OCI-M2 (cell line): ENCODE measurements at regions not wholly inside any gene's neighbourhood (a gene's known extent, or its start where the extent isn't known, plus 50 kb on each side); places are given as distances from the start of the nearest gene placed in this dataset.
"Not testable (repeated sequence)": the region's sequence is repeated elsewhere in the genome, so short reads cannot be mapped to it uniquely, and the experiment has no call there.

Source experiments
- DNase-seq: peaks from one replicate; lab custom pipeline; 2025; ENCODE audit not compliant: unreplicated experiment; lab: John Stamatoyannopoulos, UW

DNA sequence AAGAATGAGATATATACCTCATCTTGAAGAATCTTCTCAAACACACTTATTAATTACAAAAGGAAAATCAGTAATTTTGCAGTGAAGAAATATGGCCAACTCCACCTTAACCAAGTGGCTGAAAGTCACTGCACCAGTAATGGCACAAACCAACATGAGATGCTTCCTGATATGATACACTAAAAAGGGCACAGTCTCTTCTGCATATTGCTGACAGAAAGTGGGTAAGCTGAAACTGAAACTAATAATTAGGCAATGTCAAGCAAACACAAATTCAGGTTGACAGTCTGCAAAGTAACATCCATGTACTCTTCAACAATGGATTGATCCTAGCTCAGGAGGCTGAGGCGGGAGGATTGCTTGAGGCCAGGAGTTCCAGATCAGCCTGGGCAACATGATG is 56.1 kb downstream of the ZNF22 start:
- not testable (repeated sequence) for DNase-seq

DNA sequence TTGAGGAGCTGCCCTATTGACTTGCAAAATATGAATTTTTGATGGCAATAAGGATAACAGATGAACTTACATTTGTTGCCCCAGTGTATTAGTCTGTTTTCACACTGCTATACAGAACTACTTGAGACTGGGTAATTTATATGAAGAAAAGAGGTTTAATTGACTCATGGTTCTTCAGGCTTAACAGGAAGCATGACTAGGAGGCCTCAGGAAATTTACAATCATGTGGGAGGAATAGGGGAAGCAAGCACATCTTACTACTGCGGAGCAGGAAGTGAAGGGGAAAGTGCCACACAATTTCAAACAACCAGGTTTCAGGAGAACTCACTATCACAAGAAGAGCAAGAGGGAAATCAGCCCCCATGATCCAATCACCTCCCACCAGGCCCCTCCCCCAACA is 57.9 kb downstream of the ZNF22 start:
- no peak for DNase-seq

DNA sequence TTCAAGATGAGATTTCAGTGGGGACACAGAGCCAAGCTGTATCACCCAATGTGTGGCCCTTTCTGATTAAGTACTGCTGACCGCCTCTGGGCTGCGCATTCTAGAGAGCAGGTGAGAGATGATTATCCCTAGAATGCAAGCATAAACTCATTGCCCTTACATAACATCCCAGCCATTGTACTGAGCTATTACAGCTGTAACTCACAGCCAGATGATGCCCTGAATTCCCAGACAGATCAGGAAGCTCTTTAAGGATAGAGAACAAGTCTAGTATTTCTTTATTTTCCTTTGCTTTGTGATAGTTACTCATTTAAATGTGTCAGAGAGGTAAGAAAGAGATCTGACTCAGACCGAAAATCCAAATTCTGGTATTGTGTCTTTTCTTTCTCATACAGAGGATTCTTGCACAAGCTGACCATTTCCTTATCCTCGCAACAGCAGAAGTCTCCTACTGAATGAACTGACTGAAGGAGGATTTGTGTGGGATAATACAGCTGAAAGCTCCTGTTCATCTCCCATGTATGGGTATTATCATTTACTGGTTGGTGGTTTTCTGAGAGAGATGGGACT is 58.4 kb downstream of the ZNF22 start:
- no peak for DNase-seq

DNA sequence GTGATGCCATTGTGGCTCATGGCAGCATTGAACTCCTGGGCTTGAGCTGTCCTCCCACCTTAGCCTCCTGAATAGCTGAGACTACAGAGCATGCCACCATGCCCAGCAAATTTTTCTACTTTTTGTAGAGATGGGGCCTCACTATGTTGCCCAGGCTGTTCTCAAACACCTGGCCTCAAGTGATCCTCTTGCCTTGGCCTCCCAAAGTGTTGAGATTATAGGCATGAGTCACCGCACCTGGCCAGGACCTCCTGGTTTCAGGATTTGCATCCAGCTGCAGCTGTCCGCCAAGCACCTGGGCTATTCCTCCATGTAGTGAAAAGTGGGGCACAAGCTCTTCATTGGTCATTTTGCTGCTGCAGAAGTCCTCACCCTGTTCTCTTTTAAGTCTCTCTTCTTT is 58.9 kb downstream of the ZNF22 start:
- DNase-seq: no peak

DNA sequence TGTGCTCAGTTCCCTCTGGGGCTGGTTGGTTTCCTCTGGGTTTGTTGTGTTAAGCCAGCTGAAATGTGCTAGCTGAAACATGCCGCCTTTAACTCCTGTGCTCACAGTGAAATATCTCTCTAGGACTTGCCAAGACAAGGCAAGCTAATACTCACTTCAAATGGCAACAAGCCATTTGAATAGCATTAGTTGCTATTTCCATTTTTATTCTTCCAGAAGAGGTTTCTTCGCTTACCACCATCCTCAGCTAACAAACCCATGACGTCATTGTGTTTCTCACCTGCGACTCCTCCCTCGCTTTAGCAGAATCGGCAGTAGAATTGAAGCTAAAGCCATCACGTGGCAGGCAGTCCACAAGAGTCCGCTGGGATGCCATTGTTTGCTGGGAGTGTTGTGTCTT is 61.3 kb downstream of the ZNF22 start:
- DNase-seq: no peak

DNA sequence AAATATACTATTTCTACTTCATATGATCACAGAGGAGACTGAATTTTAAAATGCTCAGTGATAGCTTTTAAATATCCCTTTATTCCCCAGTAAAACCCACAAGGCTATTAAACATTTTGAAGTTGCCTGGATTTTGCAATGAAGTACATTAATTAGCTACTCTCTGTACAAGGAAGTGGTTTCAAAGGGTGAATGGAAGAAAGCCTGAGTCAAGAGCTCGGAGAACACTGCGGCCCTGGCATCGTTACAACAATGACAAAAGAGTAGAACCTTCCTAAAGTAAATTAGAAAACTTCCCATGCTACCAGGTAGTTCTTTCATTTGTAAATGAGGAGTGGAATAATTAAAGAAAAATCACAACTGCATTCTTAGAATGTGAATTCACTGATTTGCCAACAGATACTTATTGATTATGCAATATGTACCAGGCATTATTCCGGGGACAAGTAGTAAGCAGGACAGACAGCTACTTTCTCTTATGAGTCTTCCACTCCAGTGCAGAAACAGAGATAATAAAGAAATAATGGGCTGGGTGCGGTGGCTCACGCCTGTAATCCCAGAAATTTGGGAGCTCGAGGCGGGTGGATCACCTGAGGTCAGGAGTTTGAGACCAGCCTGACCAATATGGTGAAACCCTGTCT is 63.0 kb downstream of the ZNF22 start:
- DNase-seq: no peak

DNA sequence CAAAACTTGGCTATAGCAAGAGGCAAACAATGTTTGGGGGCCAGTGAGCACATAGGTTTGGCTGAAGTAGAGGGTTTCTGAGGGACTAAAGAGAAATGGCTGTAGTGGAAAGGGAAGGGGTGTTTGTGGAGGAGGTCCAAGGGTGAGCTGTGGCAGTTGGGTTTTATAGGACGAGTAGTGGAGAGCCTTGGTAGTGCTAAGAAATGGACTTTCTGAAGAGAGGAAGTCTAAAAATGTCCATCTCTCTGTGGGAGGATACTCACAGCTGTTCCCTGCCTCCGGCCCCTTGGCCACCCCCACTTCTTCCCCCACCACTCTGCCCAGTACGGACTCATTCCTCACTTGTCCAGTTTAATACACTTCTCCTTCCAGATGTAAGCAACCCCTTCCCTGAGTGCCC is 64.3 kb downstream of the ZNF22 start:
- no peak for DNase-seq

DNA sequence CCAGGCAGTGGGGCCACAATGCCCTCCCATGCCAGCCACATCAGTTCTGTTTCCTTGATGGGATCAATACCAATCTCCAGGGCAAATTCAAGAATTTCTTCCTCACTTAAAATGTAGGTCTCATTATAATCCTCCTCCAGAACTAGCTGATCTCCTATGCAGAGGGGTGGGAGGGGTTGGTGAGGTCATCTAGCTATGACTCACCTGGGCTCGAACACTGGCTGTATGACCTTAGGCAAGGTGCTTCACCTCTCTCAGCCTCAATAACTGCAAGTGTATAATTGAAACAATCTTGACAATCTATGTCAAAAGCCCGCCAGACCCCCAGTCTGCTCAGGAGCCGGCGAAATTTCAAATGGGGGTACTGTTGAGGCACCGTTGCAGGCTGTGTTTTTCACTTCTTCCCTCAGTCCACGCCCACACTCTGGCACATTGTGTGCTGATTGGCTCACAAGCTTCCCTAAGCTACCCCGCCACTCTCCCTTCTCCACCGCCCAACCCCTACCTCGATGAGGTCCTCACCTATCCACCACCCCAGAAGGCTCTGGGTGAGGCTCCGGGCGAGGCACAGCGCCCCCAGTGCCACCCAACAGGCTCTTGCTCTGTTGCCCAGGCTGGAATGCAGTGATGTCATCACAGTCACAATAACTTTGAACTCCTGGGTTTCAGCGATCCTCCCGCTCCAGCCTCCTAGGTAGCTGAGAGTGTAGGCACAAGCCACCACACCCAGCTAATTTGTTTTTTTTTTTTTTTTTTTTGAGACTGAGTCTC is 70.5 kb downstream of the ZNF22 start:
- DNase-seq: no peak

DNA sequence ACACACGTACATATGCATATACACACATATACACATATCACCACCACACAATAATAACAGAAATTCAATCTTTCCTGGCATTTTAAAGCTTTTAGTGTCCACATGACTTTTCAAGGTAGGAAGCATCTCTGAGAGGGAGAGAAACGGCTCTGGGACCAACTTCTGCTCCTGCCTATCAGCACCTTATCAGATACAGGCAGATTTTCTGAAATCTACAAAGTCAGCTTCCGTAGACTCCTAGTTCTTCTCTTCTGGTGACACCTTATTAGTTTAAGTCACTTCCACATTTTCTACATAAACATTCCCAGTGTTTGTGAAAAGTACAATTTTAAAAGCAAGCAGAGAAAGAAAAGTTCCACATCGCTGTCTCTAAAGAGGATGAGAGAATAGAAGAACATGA is 74.5 kb downstream of the ZNF22 start:
- DNase-seq: no peak

DNA sequence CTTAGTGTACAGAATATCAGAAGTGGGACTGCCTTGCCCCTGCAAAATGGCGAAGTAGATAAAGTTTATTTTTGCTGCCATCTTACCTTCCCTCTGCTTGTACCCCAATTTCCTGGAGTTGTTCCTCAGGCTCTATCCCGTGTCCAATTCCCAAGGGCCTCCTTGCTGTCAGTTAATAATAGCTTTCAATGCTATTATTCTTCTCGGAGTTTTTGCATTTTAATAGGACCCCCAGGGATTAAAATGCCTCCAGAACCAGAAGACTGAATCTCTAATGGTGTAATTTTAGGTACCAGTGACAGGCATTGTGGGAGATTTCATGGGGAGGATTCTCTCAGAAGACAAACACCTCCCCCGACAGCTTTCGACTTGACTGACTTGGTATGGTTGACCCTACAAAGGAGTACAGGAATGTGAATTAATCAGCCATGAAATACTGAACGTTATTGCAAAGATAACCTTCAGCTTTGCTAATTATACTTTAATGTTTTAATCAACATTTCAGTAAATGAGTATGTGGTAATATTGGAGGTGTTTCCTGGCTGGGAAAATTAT is 75.2 kb downstream of the ZNF22 start:
- DNase-seq: no peak

DNA sequence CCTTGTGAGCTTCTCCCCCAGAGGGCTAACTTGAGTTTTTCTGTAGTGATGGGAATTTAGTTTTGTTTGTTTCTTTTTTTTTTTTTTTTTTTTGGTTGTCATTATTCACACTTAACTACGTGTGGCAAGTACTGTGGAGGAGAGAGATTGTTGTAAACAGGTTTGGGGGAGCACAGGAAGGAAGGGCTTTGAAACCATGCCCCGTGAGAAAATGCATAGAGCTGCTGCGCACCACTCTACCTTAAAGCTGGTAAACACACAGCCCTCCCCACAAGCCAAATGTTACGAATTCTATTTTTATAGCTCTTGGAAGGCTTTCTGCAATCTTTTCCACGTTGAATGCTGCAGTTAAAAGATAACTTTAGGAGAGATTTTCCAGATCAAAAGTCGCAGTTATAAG is 76.2 kb downstream of the ZNF22 start:
- no peak for DNase-seq

DNA sequence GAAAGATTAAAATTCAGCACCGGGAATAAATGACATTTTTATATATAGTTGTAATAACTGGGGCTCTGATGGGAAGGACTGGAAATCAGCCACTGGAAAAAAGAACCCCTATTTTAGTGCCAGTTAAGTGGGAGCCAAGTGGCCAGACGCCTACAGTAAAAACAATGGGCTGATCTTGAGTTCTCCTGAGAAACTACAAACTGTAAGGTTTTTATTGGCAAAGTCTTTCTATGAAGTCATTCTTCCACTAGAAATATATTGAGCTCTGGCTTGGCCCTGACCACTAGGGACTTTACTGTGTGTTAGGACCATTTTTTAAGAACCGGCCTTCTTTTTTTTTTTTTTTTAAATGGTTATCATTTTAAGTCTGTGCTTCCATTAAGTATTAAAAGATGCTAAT is 79.6 kb downstream of the ZNF22 start:
- no peak for DNase-seq

DNA sequence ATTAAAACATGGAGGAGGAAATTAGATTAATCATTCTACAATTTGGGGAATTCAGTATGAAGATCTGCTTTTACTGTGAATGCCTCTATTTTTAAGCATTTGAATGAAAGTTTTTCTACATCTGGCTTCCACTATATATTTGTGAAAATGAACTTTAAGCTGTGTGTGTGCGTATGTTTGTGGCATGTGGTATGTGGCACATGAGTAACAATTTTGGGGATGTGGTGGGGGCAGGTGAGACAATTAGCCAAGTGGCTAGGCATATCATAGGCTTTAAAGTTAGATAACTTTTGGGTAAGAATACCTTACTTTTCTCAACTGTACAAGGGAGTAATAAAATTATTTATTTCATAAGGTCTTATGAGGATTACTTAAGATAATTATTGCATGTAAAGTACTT is 81.5 kb downstream of the ZNF22 start:
- DNase-seq: no peak

DNA sequence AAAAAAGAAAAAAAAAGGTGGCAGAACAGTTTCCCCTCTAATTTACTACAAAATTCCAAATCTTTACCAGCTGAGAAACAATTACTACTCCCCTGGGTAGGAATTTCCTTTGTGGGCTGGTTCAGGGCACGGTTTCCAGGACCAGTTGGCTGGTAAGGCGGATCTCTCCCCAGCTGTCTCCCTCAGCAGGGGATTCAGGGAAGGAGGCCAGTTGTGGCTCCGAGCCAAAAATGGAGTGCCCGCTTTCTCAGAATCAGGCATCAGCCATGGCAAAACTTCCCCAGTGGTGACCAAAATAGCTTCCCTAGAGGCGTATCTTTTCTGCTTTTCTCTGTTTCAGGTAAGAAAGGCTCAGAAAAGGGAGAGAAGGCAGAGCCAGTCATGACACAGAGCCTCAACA is 91.2 kb downstream of the ZNF22 start:
- DNase-seq: no peak

DNA sequence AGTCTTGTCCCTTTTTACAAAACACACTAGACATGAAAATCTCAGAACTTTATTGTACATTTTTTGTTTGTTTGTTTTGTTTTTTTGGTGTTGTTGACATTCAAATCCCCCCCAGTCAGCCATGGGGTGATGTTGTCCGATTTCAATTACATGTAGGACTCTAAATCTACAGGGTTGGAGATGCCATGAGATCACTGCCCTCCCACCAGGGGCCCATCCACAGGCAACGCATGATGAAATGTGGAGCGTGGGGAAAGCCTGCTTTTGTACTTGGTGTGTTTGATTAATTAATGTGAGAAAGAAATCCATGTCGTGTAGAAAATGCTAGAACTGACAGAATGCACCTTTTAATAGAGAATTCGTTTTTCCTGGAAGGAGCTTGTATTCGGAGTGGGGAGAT is 93.2 kb downstream of the ZNF22 start:
- no peak for DNase-seq

DNA sequence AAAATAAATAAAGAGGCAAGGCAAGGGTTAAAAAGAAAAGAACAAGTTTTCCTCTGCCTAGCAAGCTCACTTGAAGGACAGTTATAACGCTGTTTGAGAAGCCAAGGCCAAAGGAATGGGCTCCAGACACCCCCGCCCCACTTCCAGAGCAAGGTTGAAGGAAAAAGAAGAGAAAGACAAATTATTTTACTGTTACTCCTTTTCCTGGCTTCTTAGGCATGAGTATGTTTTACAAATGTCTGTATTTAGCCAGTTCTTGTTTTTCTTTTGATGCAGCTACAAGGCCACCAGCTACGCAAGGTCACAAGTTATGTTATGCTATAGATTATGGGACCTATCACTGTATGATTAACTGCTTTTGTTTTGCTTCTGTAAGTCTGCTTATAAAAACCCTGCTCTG is 94.6 kb downstream of the ZNF22 start:
- no peak for DNase-seq

DNA sequence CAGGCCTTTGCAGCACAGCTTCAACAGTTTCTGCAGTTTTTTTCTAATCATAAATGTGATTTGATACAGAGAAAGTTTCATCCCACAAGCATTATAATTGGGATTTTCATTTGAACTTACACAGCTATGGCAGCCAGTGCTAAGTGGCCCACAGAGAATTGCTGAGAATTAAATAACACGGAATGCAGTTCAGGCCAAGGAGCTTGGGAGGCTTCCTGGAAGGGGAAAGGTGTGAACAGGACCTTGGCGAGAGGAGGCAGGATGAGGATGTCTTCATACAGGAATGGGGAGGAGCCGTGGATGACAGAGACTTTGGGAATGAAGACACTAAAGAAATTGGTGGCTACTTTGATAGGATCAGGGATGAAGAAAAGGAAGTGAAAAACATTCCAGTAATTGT is 95.3 kb downstream of the ZNF22 start:
- no peak for DNase-seq

DNA sequence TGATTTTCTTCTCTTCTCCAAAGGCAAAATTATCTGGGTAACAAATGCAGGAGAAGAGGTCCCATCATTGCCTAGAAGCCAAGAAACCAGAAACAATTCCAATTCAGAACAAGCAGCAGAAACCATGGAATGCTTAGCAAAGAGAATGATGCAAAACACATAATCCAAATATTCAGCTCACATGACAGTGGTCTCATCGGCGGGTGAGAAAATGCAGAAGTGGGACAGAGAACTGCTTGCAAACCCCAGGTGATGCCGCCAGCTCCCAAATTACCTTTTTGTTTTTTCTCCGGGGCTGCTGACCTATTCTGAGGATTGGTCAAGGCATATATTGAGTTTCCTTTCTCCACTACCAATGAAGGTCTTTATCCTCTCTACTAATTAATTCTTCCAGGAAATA is 99.7 kb downstream of the ZNF22 start:
- DNase-seq: no peak

DNA sequence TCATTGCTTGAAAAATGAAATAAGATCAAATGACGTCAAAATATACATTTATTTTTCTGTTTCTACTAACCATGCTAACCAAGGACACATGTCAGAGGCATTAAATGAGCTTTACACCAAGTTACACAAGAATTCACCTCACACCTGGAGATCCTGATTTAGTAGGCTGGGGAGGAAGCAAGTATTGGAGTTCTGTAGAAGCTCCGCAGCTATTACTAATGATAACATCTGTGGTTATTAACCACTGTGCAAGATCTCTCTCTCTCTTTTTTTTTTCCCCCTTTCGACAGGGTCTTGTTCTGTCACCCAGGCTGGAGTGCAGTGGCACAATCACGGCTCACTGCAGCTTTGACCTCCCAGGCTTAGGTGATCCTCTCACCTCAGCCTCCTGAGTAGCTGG is 104.0 kb downstream of the ZNF22 start:
- DNase-seq: no peak

DNA sequence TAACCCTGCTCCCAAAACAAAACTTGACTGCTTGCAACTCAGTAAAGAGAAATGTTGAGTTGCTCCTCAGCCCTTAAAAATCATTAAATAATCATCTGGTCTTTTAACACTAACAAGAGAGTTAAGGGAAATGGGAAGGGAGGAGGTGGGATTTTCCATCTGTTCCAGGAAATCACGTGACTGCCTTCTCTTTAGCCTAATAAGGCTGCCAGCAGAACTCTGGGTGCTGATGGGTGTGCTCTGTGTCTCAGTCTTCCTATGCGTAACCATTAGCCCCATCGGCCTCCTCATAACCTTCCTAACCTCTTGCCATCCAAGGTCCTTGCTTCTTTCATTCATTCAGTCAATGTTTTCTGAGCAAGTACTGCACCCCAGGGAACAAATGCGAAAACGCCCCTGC is 104.6 kb downstream of the ZNF22 start:
- not testable (repeated sequence) for DNase-seq

DNA sequence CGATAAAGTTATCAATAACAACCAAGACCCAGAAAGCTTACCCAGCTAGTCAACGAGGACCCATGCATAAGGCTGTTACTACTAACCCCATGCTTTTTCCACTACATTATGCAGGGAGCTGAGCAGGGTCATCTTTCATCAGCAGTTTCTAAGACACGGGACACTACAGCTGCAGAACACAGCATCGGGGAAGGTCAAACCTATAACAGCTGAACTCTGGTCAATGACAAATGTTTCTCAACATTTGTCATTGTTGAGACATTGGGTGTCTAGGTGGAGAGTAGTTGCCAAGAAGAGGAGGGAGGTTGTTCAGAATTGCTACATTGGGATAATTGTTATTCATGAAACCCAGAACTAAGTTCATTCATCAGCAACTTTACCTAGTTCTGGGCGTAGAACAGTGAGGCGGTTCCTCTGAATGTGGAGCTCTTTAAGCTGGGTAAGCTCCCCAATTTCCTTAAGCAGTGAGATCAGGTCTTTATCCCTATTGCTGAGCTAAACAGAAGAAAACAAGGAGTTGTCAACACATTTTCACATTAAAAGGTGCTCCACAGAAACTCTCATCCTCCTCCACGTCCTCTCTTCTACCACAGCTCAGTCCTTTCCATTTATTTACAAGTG is 105.6 kb downstream of the ZNF22 start:
- no peak for DNase-seq

DNA sequence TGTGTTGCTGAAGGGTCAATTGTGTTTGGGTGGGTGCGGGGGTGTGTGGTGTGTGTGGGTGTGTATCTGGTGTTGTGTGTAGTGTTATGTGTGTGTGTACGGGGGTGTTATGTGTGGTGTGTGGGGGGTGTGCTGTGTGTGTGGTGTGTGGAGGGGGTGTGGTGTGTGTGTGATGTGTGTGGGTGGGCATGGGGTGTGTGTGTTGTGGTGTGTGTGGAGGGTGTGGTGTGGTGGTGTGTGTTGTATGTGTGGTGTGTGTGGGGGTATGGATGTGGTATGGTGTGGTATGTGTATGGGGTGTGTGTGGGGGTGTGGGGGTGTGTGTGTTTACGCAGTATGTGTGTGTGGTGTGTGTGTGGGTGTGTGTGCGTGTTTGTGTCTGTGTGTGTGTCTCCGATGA is 110.8 kb downstream of the ZNF22 start:
- no peak for DNase-seq
